ENCODE measurements at regions not wholly inside any gene's neighbourhood (a gene's known extent, or its start where the extent isn't known, plus 50 kb on each side); places are given as distances from the start of the nearest gene placed in this dataset.

DNA sequence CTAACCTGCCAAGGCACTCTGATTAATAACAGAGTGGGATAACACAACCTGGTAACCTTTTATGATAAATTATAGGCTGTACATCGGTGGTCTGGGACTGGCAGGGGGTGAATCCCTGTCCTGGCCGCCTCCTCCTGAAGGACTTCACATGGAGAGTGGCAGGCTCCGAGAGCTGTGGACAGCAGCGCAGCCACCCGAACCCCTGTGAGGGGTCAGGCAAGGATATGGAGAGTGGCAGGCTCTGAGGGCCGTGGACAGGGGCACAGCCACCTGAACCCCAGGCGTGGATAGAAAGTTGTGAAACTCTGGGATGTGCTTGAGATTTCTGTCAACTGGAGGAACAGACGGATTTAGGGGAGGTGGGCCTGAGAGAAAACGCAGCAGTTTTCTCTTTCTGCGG is 107.0 kb upstream of the MGMT start:
- H3K9me3 ChIP-seq (replicated peaks; ENCODE audit: control insufficient read depth, insufficient read depth, low read length), result no peaks in the 10 kb centered on the region
- POLR2A ChIA-PET, result no interaction called here
- H4K20me1 ChIP-seq (replicated peaks; ENCODE audit: control insufficient read depth, extremely low read depth, insufficient read depth, low read length), result no peaks in the 10 kb centered on the region
- no peak overlapping the region for H3K9ac ChIP-seq (replicated peaks; ENCODE audit: extremely low read depth, insufficient read depth, low read length)
- H3K36me3 ChIP-seq (ENCODE audit: control insufficient read depth in 2 of 2, extremely low read depth in 1 of 2, insufficient read depth in 2 of 2, low read length in 2 of 2), result no peaks in the 10 kb centered on the region
- FAIRE-seq (no peak), DNase-seq (ENCODE audit: low read depth, low spot score) (no peak)
- BruUV-seq (replicated peaks), result no TSS peak
- H3K4me2 ChIP-seq (ENCODE audit: insufficient read depth, low read length), result no peak overlapping the region
- no peaks in the 10 kb centered on the region for H3K27me3 ChIP-seq (ENCODE audit: control insufficient read depth in 2 of 2, insufficient read depth in 2 of 2, low read length in 2 of 2)
- H3K4me3 ChIP-seq (replicated peaks in 1 of 3; ENCODE audit: insufficient read depth in 1 of 3, low read depth in 1 of 3, low read length in 3 of 3), result no peak overlapping the region
- intact Hi-C loops (cut with micrococcal nuclease) (no loop called here), dilution Hi-C loops (cut with MboI; ENCODE audit: extremely low pct_ligation_motif_present, low sequenced_read_pairs) (no loop called here)
- no peak overlapping the region for H3K27ac ChIP-seq (ENCODE audit: insufficient read depth, low read depth, low read length)
- CTCF ChIA-PET, result no interaction called here
- no peak overlapping the region for H2AFZ ChIP-seq (ENCODE audit: low read depth, low read length)
- no peak for TF ChIP-seq JUN (IDR thresholded peaks at IDR 0.05; ENCODE audit: borderline replicate concordance, insufficient read depth, insufficient read length, low read depth)
- TF ChIP-seq POLR2AphosphoS5 (IDR thresholded peaks at IDR 0.05; ENCODE audit: insufficient read depth, low read depth, low read length), result no peak
- no peak for TF ChIP-seq MYC (IDR thresholded peaks at IDR 0.05; ENCODE audit: low read depth, low read length)
- no peak for TF ChIP-seq FOS (IDR thresholded peaks at IDR 0.05; ENCODE audit: borderline replicate concordance, insufficient read depth, low read length)
- no peak for TF ChIP-seq EZH2 (IDR thresholded peaks at IDR 0.05; ENCODE audit: borderline replicate concordance, low read depth, low read length, severe bottlenecking)
- TF ChIP-seq, protein P1, sequence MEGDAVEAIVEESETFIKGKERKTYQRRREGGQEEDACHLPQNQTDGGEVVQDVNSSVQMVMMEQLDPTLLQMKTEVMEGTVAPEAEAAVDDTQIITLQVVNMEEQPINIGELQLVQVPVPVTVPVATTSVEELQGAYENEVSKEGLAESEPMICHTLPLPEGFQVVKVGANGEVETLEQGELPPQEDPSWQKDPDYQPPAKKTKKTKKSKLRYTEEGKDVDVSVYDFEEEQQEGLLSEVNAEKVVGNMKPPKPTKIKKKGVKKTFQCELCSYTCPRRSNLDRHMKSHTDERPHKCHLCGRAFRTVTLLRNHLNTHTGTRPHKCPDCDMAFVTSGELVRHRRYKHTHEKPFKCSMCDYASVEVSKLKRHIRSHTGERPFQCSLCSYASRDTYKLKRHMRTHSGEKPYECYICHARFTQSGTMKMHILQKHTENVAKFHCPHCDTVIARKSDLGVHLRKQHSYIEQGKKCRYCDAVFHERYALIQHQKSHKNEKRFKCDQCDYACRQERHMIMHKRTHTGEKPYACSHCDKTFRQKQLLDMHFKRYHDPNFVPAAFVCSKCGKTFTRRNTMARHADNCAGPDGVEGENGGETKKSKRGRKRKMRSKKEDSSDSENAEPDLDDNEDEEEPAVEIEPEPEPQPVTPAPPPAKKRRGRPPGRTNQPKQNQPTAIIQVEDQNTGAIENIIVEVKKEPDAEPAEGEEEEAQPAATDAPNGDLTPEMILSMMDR (IDR thresholded peaks at IDR 0.05; ENCODE audit: extremely low read depth in 1 of 2, insufficient read depth in 1 of 2, low read depth in 1 of 2, low read length in 2 of 2), result no peak
- no peak for TF ChIP-seq MAX (IDR thresholded peaks at IDR 0.05; ENCODE audit: insufficient read depth, insufficient read length)
- TF ChIP-seq POLR2A (IDR thresholded peaks at IDR 0.05; ENCODE audit: low read depth, low read length), result no peak
- no peak for TF ChIP-seq GATA2 (IDR thresholded peaks at IDR 0.05; ENCODE audit: insufficient read depth, insufficient read length, low read depth, low read length)
- no peaks in the 10 kb centered on the region for H3K79me2 ChIP-seq (ENCODE audit: control insufficient read depth, insufficient read depth, low read length)
- H3K9me1 ChIP-seq (replicated peaks; ENCODE audit: control insufficient read depth, extremely low read depth, insufficient read depth, low read length), result no peaks in the 10 kb centered on the region
- H3K4me1 ChIP-seq (ENCODE audit: control insufficient read depth, extremely low read depth, insufficient read depth, low read length), result no peaks in the 10 kb centered on the region
